ENCODE measurements at regions not wholly inside any gene's neighbourhood (a gene's known extent, or its start where the extent isn't known, plus 50 kb on each side); places are given as distances from the start of the nearest gene placed in this dataset.

DNA sequence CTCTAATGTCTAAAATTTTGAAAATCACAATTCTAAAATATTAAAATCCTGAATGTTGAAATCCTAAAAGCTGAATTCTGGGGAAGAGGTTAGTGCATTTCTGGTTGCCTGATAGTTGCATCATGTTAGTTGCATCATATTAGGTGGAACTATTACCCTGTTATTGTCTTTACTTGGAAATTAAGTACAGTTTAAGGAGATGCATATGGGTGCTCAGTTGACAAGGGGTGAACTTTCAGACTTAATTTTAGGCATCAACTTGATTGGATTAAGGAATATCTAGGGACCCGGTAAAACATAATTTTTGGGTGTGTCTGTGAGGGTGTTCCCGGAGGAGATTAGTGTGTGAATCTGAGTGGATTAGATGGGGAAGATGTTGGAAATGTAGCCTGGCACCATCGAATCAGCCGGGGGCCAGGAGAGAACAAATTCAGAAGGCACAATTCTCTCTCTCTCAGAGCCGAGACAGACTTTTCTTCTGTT is 409.8 kb downstream of the PLCL1 start:
- DNase-seq (ENCODE audit: low spot score), result peak; percentile 27

DNA sequence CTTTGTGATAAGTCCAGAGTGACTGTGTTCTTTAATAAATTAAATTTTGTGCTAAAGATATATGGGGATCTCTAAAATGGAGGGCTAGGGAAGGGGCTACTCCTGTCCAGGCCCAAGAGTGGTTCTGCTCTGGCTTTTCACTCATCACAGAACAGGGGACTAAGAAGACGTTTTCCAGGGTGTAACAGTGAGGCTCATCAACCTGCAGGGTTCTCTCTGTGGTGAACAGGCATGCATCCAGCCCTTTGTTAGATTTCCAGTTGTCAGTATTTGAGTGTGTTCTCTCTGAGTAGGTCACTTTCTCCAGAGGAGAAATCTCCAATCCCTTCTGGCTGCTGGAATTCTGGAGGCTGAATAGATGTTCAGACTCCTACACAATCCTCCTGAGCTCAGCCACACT is 408.9 kb downstream of the PLCL1 start:
- no peak for DNase-seq (ENCODE audit: low spot score)

DNA sequence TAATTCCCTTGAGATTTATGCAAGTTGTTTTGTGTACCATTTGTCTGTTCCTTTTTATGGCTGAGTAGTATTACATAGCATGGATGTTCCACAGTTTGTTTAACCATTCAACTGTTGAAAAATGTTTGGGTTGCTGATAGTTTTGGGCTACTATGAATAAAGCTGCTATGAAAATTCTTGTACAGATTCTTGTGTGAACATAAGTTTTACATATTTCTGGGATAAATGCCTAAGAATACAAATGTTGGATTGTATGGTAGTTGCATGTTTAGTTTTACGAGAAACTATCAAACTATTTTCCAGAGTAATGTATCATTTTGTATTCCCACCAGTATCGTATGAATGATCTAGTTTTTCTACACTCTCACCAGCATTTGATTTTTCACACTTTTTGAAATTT is 407.3 kb downstream of the PLCL1 start:
- DNase-seq (ENCODE audit: low spot score), result no peak

DNA sequence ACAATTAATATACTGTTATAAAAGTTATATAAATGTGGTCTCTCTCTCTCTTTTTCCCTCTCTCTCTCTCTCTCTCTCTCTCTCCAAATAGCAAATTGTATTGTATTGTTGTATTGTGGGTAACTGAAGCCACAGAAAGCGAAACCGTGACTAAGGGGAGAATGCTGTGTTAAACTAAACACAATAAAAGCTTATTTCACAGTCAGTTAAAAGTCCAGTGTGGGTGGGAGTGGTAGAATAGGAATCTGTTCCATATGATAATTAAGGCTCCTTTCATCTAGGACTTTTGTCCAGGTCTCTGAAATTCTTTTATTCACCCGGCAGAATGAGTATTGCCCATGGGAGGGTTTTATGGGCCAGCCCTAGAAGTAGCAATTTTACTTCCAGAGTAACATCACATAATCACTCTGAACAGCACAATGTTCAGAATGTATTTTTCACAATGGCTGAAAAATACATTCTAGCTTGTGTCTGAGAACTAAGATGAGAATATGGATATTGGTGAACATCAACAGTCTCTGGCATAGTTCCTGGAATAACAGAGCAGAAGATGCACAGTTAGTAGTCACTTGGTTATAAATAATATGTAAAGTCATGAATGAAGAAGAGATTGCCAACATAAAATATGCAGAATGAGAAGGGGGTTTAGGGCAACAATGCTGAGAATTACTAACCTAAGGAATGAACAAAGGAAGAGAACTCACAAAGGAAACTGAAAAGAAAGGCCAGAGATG is 399.1 kb downstream of the PLCL1 start:
- peak; percentile 79 for DNase-seq (ENCODE audit: low spot score)

All from SW480 (cell line).